ENCODE measurements at regions not wholly inside any gene's neighbourhood (a gene's known extent, or its start where the extent isn't known, plus 50 kb on each side); places are given as distances from the start of the nearest gene placed in this dataset.

GRCh38 chrX:118167361-118167760, 50.8 kb upstream of the KLHL13 start:
- no peak for DNase-seq (ENCODE audit: low read depth in 2 of 2, low spot score in 1 of 2)

GRCh38 chrX:118171356-118171755, 54.7 kb upstream of the KLHL13 start:
- no peak for DNase-seq (ENCODE audit: low read depth in 2 of 2, low spot score in 1 of 2)

GRCh38 chrX:118174516-118175098, 58.0 kb upstream of the KLHL13 start:
- DNase-seq (ENCODE audit: low read depth in 2 of 2, low spot score in 1 of 2): no peak

GRCh38 chrX:118177708-118178107, 61.1 kb upstream of the KLHL13 start:
- no peak for DNase-seq (ENCODE audit: low read depth in 2 of 2, low spot score in 1 of 2)

GRCh38 chrX:118178450-118178849, 61.8 kb upstream of the KLHL13 start:
- no peak for DNase-seq (ENCODE audit: low read depth in 2 of 2, low spot score in 1 of 2)

- DNase-seq (ENCODE audit: low read depth in 2 of 2, low spot score in 1 of 2): no peak
Measured at GRCh38 chrX:118179161-118179560, 62.6 kb upstream of the KLHL13 start.

- DNase-seq (ENCODE audit: low read depth in 2 of 2, low spot score in 1 of 2): no peak
Measured at GRCh38 chrX:118179718-118180117, 63.1 kb upstream of the KLHL13 start.

- DNase-seq (ENCODE audit: low read depth in 2 of 2, low spot score in 1 of 2): no peak
Measured at GRCh38 chrX:118181030-118181429, 64.4 kb upstream of the KLHL13 start.

- DNase-seq (ENCODE audit: low read depth in 2 of 2, low spot score in 1 of 2): no peak
Measured at GRCh38 chrX:118182025-118182424, 65.4 kb upstream of the KLHL13 start.

- DNase-seq (ENCODE audit: low read depth in 2 of 2, low spot score in 1 of 2): no peak
Measured at GRCh38 chrX:118182681-118183080, 66.1 kb upstream of the KLHL13 start.

- DNase-seq (ENCODE audit: low read depth in 2 of 2, low spot score in 1 of 2): no peak
Measured at GRCh38 chrX:118183606-118184005, 67.0 kb upstream of the KLHL13 start.

- no peak for DNase-seq (ENCODE audit: low read depth in 2 of 2, low spot score in 1 of 2)
Measured at GRCh38 chrX:118187100-118187499, 70.5 kb upstream of the KLHL13 start.

GRCh38 chrX:118189000-118189399, 72.4 kb upstream of the KLHL13 start:
- DNase-seq (ENCODE audit: low read depth in 2 of 2, low spot score in 1 of 2): no peak

GRCh38 chrX:118189628-118190027, 73.0 kb upstream of the KLHL13 start:
- DNase-seq (ENCODE audit: low read depth in 2 of 2, low spot score in 1 of 2): no peak

- no peak for DNase-seq (ENCODE audit: low read depth in 2 of 2, low spot score in 1 of 2)
Measured at GRCh38 chrX:118197730-118198129, 81.1 kb upstream of the KLHL13 start.

- DNase-seq (ENCODE audit: low read depth in 2 of 2, low spot score in 1 of 2): no peak
Measured at GRCh38 chrX:118198577-118198976, 82.0 kb upstream of the KLHL13 start.

GRCh38 chrX:118199997-118200396, 83.4 kb upstream of the KLHL13 start:
- no peak for DNase-seq (ENCODE audit: low read depth in 2 of 2, low spot score in 1 of 2)

GRCh38 chrX:118205421-118206395, 89.1 kb upstream of the KLHL13 start:
- no peak for DNase-seq (ENCODE audit: low read depth in 2 of 2, low spot score in 1 of 2)

GRCh38 chrX:118207831-118208453, 91.3 kb upstream of the KLHL13 start:
- DNase-seq (ENCODE audit: low read depth in 2 of 2, low spot score in 1 of 2): no peak

GRCh38 chrX:118208481-118208880, 91.9 kb upstream of the KLHL13 start:
- no peak for DNase-seq (ENCODE audit: low read depth in 2 of 2, low spot score in 1 of 2)

- no peak for DNase-seq (ENCODE audit: low read depth in 2 of 2, low spot score in 1 of 2)
Measured at GRCh38 chrX:118211891-118212816, 95.5 kb upstream of the KLHL13 start.

Measured in stimulated activated CD8-positive, alpha-beta memory T cell treated with anti-CD3 and anti-CD28 coated beads, Interleukin-4, amount 100 ng/mL, for 1 hour (primary cell).